ENCODE measurements at regions not wholly inside any gene's neighbourhood (a gene's known extent, or its start where the extent isn't known, plus 50 kb on each side); places are given as distances from the start of the nearest gene placed in this dataset.

DNA sequence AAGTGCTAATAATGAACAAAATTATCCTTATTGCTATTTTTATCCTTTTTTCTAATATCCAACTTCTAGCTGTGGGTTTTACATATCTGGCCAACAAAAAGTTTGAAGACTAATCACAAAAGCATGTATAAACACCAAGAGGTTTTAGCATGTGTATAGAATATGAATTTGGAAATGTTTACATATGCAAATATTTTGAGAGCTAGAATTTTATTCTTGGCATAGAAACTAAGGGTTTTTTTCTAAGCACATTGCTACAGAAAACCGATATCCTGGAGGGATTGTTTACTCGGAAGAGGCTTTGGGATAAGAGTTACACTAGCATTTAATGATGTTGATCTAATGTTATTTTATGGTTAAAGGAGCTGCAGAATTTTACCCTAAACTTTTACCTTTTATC, 392.1 kb downstream of the EFNB2 start:
- Mint-ChIP-seq H3K4me3 (no peak overlapping the region), H3K36me3 (no peaks in the 10 kb centered on the region), H3K9me3 (peaks cover 4% of the 10 kb centered on the region), H3K4me1 (ENCODE audit: low read depth in 2 of 2) (no peaks in the 10 kb centered on the region), H3K27ac (no peak overlapping the region), H3K27me3 (no peaks in the 10 kb centered on the region)
- ATAC-seq (no peak), DNase-seq (ENCODE audit: low spot score) (no peak)

- no peak overlapping the region for H3K4me3 Mint-ChIP-seq
- no peak overlapping the region for H3K27ac Mint-ChIP-seq
- no peaks in the 10 kb centered on the region for H3K36me3 Mint-ChIP-seq
- DNase-seq (ENCODE audit: low spot score) (no peak), ATAC-seq (no peak)
- no peaks in the 10 kb centered on the region for H3K27me3 Mint-ChIP-seq
- no peaks in the 10 kb centered on the region for H3K4me1 Mint-ChIP-seq (ENCODE audit: low read depth in 2 of 2)
- peaks cover under 1% of the 10 kb centered on the region for H3K9me3 Mint-ChIP-seq
Observed at GRCh38 chr13:106140476-106140875, 395.0 kb downstream of the EFNB2 start.

DNA sequence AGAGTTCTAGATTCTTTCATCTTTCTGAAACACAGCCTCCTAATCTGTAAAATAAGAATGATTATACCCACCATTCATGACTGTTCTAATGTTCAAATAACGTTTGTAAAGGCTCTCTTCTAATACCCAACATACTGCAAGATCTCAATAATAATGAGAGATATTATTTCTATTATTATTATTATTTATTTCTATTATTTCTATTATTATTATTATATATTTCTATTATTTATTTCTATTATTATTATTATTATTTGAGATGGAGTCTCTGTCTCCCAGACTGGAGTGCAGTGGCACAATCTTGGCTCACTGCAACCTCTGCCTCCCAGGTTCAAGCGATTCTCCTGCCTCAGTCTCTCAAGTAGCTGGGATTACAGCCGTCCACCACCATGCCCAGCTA, 395.5 kb downstream of the EFNB2 start:
- Mint-ChIP-seq H3K27me3 (no peaks in the 10 kb centered on the region), H3K9me3 (no peaks in the 10 kb centered on the region), H3K4me3 (no peak overlapping the region), H3K36me3 (no peaks in the 10 kb centered on the region), H3K4me1 (ENCODE audit: low read depth in 2 of 2) (no peaks in the 10 kb centered on the region), H3K27ac (no peak overlapping the region)
- no peak for DNase-seq (ENCODE audit: low spot score)
- ATAC-seq = no peak

- H3K36me3 Mint-ChIP-seq = no peaks in the 10 kb centered on the region
- H3K27me3 Mint-ChIP-seq = no peaks in the 10 kb centered on the region
- H3K4me3 Mint-ChIP-seq = no peak overlapping the region
- no peak overlapping the region for H3K27ac Mint-ChIP-seq
- no peaks in the 10 kb centered on the region for H3K4me1 Mint-ChIP-seq (ENCODE audit: low read depth in 2 of 2)
- ATAC-seq (no peak), DNase-seq (ENCODE audit: low spot score) (no peak)
- no peaks in the 10 kb centered on the region for H3K9me3 Mint-ChIP-seq
Observed at GRCh38 chr13:106139377-106139776, 396.1 kb downstream of the EFNB2 start.

DNA sequence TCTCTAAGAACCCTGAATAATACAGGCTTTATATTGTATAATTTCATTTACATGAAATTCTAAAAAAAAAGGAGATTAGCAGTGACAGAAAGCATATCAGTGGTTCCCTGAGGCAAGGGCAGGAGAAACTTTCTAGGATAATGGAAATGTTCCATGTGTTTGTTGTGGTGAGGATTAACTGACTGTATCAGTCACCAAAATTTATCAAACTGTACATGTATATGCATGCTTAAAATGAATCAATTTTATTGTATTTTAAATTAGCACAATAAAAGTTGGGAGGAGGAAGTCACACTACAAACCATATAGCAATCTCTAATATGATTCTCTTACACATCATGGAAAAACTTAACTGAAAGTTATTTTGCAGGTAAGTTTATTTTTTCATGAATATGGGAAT, 396.8 kb downstream of the EFNB2 start:
- Mint-ChIP-seq H3K27me3 (no peaks in the 10 kb centered on the region), H3K4me1 (ENCODE audit: low read depth in 2 of 2) (no peaks in the 10 kb centered on the region), H3K9me3 (peaks cover 3% of the 10 kb centered on the region)

DNA sequence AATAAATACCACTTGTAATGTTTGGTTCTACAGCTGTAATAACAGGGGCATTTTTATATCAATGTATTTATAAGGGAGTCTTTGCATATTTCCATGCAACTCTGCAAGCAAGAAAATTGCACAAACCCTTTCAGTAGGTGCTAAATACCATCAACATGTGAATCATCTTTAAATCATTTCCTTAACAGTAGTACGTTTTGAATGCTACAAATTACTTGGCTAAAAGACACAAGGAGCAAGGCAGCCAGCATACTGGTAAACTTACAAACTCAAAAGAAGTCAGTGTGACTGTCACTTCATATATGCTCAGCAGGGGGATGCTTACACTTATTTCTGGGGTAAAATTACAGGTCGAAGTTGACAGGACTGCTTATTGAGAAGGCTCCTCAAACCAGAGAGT, 402.4 kb downstream of the EFNB2 start:
- Mint-ChIP-seq H3K27ac (no peak overlapping the region), H3K4me3 (no peak overlapping the region), H3K27me3 (no peaks in the 10 kb centered on the region), H3K9me3 (peaks cover 9% of the 10 kb centered on the region), H3K36me3 (no peaks in the 10 kb centered on the region), H3K4me1 (ENCODE audit: low read depth in 2 of 2) (peaks cover 0 to 6% of the 10 kb centered on the region in 2 donors)
- no peak for ATAC-seq
- no peak for DNase-seq (ENCODE audit: low spot score)

More for the DNA sequence above, 396.8 kb downstream of the EFNB2 start:
- DNase-seq (ENCODE audit: low spot score) = no peak
- no peak for ATAC-seq
- Mint-ChIP-seq H3K4me3 (no peak overlapping the region), H3K27ac (no peak overlapping the region), H3K36me3 (no peaks in the 10 kb centered on the region)

DNA sequence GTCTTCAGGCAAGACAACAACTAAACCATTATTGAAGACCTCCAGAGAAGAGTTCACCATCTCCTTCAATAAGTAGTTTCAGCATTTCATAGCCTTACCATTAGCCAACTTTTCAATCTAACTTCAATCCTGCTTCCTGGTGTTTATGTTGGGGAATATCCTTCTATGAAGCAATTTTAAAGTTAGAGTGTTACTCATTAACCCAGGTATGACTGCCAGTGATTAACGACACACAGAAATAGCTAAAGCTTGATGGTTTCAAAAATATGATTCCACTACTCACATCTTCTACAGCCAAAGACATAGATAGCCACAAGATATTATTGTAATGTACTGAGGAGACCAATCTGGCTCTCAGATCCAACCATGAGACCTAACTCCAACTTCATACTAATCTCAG, 403.2 kb downstream of the EFNB2 start:
- DNase-seq (ENCODE audit: low spot score) (no peak), ATAC-seq (no peak)
- Mint-ChIP-seq H3K4me3 (no peak overlapping the region), H3K9me3 (peaks cover 9% of the 10 kb centered on the region), H3K36me3 (peaks cover 4% of the 10 kb centered on the region), H3K27ac (no peak overlapping the region), H3K4me1 (ENCODE audit: low read depth in 2 of 2) (peaks cover 0 to 6% of the 10 kb centered on the region in 2 donors), H3K27me3 (no peaks in the 10 kb centered on the region)

- Mint-ChIP-seq H3K27ac (no peak overlapping the region), H3K36me3 (peaks cover 4% of the 10 kb centered on the region)
- no peak for ATAC-seq
Observed at GRCh38 chr13:106129993-106130392, 405.5 kb downstream of the EFNB2 start.

DNA sequence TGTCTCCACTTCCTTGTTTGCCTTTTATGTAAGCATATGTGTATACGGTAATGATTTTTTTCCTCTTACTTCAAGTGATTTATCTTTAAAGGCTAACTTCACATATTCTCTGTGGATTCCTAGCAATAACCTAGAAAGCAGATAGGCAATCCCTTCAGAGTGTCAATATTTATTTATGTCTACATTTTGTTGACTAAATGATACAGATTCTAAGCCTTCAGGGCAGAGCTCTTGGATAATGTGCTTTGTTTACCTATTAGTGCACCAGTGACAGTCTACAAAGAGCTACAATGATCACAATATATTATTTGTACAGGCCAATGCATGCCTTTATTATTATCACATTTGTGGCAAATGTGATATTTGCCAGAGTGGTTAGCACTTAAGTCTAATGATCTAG, 406.2 kb downstream of the EFNB2 start:
- H3K36me3 Mint-ChIP-seq = peaks cover 4% of the 10 kb centered on the region

More at GRCh38 chr13:106129993-106130392, 405.5 kb downstream of the EFNB2 start:
- peaks cover 0 to 6% of the 10 kb centered on the region in 2 donors for H3K4me1 Mint-ChIP-seq (ENCODE audit: low read depth in 2 of 2)
- DNase-seq (ENCODE audit: low spot score) = no peak
- H3K4me3 Mint-ChIP-seq = no peak overlapping the region
- H3K9me3 Mint-ChIP-seq = peaks cover 9% of the 10 kb centered on the region
- no peaks in the 10 kb centered on the region for H3K27me3 Mint-ChIP-seq

GRCh38 chr13:106122234-106122633, 413.2 kb downstream of the EFNB2 start:
- Mint-ChIP-seq H3K4me1 (ENCODE audit: low read depth in 2 of 2) (no peaks in the 10 kb centered on the region), H3K36me3 (no peaks in the 10 kb centered on the region), H3K27me3 (no peaks in the 10 kb centered on the region), H3K4me3 (no peak overlapping the region), H3K9me3 (peaks cover 11% of the 10 kb centered on the region), H3K27ac (no peak overlapping the region)
- DNase-seq (ENCODE audit: low spot score) = no peak
- ATAC-seq = no peak

More for the DNA sequence above, 406.2 kb downstream of the EFNB2 start:
- Mint-ChIP-seq H3K4me3 (no peak overlapping the region), H3K9me3 (peaks cover 9% of the 10 kb centered on the region), H3K27ac (no peak overlapping the region), H3K27me3 (no peaks in the 10 kb centered on the region), H3K4me1 (ENCODE audit: low read depth in 2 of 2) (peaks cover 0 to 6% of the 10 kb centered on the region in 2 donors)
- DNase-seq (ENCODE audit: low spot score) (no peak), ATAC-seq (no peak)

DNA sequence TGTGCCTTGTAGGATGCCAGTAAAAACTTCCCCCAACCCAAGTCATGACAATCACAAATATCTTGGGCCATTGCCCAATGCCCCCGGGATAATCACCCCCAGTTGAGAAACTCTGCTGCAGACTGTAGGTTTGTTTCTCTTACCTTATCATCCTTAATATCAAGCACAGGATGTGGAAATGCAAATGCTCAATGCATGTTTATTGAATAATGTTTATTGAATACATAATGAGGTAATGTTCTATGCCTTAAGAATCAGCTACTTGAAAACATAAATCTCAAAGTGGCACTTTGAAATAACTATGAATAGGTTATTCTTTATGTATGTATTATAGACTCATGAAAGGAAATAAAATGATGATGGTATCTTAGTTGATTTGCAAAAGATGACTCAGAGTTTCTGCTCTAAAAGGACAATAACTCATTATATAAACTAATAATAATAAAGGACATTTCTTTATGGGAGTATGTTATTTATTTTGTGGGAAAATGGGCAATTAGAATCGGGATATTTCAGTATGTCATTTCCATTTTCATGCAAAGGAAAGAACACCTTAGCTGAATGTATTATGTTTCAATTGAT, 414.2 kb downstream of the EFNB2 start:
- ATAC-seq (no peak), DNase-seq (ENCODE audit: low spot score) (no peak)
- Mint-ChIP-seq H3K27ac (no peak overlapping the region), H3K9me3 (peaks cover 11% of the 10 kb centered on the region), H3K36me3 (no peaks in the 10 kb centered on the region), H3K4me1 (ENCODE audit: low read depth in 2 of 2) (no peaks in the 10 kb centered on the region), H3K4me3 (no peak overlapping the region), H3K27me3 (no peaks in the 10 kb centered on the region)

DNA sequence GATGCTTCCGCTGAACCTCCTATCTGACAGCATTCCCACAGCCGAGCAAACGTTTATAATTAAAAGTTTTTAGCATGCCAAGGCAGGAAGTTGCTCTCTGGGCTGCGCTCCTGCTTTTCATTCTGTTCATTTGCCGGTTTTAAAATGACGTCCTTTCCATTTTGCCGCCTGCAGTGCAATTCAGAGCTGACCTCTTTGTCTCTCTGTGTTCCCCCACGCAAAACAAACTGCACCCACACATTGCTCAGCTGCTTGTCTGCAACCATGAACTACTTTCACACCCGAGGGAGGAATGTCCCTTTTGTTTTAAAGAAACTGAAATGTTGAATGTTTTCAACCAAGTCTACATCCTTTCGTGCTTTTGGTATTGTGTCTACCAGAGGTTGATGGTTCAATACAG, 416.5 kb downstream of the EFNB2 start:
- no peak for ATAC-seq
- H3K27ac Mint-ChIP-seq = no peak overlapping the region

DNA sequence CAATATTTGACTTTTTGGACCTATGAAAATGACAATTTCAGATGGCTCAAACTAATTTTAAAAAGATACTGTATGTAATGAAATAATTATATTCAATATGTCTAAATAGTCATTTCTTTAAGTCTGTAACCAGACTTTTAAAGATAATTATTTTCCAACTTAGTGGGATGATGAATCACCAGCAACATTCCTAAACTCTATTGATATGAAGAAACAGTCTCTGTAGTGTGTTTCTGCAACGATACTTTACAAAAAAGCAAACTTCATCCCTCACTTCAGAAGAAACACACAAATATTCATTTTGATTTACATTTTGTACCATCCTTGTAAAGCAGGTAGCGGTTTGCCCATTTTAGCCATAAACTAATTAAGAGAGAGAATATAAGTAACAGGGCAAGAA, 417.4 kb downstream of the EFNB2 start:
- Mint-ChIP-seq H3K4me1 (ENCODE audit: low read depth in 2 of 2) (no peaks in the 10 kb centered on the region), H3K27ac (no peak overlapping the region), H3K36me3 (no peaks in the 10 kb centered on the region), H3K9me3 (peaks cover 11% of the 10 kb centered on the region), H3K27me3 (no peaks in the 10 kb centered on the region), H3K4me3 (no peak overlapping the region)
- ATAC-seq (no peak), DNase-seq (ENCODE audit: low spot score) (no peak)

More for the DNA sequence above, 416.5 kb downstream of the EFNB2 start:
- Mint-ChIP-seq H3K9me3 (peaks cover 11% of the 10 kb centered on the region), H3K4me3 (no peak overlapping the region), H3K27me3 (no peaks in the 10 kb centered on the region), H3K36me3 (no peaks in the 10 kb centered on the region), H3K4me1 (ENCODE audit: low read depth in 2 of 2) (no peaks in the 10 kb centered on the region)
- DNase-seq (ENCODE audit: low spot score) = no peak

- peaks cover 11% of the 10 kb centered on the region for H3K9me3 Mint-ChIP-seq
- no peaks in the 10 kb centered on the region for H3K4me1 Mint-ChIP-seq (ENCODE audit: low read depth in 2 of 2)
- no peaks in the 10 kb centered on the region for H3K27me3 Mint-ChIP-seq
- H3K4me3 Mint-ChIP-seq = no peak overlapping the region
- H3K27ac Mint-ChIP-seq = no peak overlapping the region
- ATAC-seq (no peak), DNase-seq (ENCODE audit: low spot score) (no peak)
- H3K36me3 Mint-ChIP-seq = no peaks in the 10 kb centered on the region
Observed at GRCh38 chr13:106117640-106118039, 417.8 kb downstream of the EFNB2 start.

- no peak overlapping the region for H3K4me3 Mint-ChIP-seq
- H3K36me3 Mint-ChIP-seq = no peaks in the 10 kb centered on the region
- ATAC-seq (no peak), DNase-seq (ENCODE audit: low spot score) (no peak)
- H3K27me3 Mint-ChIP-seq = no peaks in the 10 kb centered on the region
- no peaks in the 10 kb centered on the region for H3K4me1 Mint-ChIP-seq (ENCODE audit: low read depth in 2 of 2)
- peaks cover 11% of the 10 kb centered on the region for H3K9me3 Mint-ChIP-seq
- H3K27ac Mint-ChIP-seq = no peak overlapping the region
Observed at GRCh38 chr13:106117035-106117434, 418.4 kb downstream of the EFNB2 start.
